Suprapubic skin (tissue), 4 donors: ENCODE measurements at regions not wholly inside any gene's neighbourhood (a gene's known extent, or its start where the extent isn't known, plus 50 kb on each side); places are given as distances from the start of the nearest gene placed in this dataset.

Experiments used
- DNase-seq, 2 donors: peaks; one replicate each; pipeline ENCODE4 v3.0.0-alpha.2; 2019; ENCODE audit warnings: low spot score in 2 of 2
- H3K27ac ChIP-seq: fragments of 200-600 bp; sonication (generic); one replicate; pipeline ENCODE4 v1.5.1; 2019
- H3K27me3 ChIP-seq: fragments of 200-600 bp; sonication (generic); one replicate; pipeline ENCODE4 v1.5.1; 2019
- H3K36me3 ChIP-seq: fragments of 200-600 bp; sonication (generic); one replicate; pipeline ENCODE4 v1.5.1; 2019
- H3K4me1 ChIP-seq: fragments of 200-600 bp; sonication (generic); one replicate; pipeline ENCODE4 v1.5.1; 2019
- H3K4me3 ChIP-seq: fragments of 200-600 bp; sonication (generic); one replicate; pipeline ENCODE4 v1.5.1; 2019; ENCODE audit warnings: mild to moderate bottlenecking
- H3K9me3 ChIP-seq: fragments of 200-600 bp; sonication (generic); one replicate; pipeline ENCODE4 v1.5.1; 2019
- EP300 ChIP-seq: sonication (generic); formaldehyde crosslinking; IDR thresholded peaks from one replicate; pipeline ENCODE4 v1.6.1; 2017; ENCODE audit warnings: antibody characterized with exemption
- POLR2A ChIP-seq, 2 donors: fragments of 450-650 bp; IDR thresholded peaks; one replicate each; pipeline ENCODE4 v1.6.1; 2017; ENCODE audit warnings: antibody characterized with exemption in 2 of 2, mild to moderate bottlenecking in 2 of 2, moderate library complexity in 2 of 2
- POLR2AphosphoS5 ChIP-seq, 3 donors: sonication (generic); formaldehyde crosslinking; IDR thresholded peaks; one replicate each; pipeline ENCODE4 v1.6.1; 2017; ENCODE audit warnings: antibody characterized with exemption in 3 of 3
- WGBS: methylation state at CpG from one replicate; pipeline ENCODE4 v1.1.5; 2018; 5-methylcytosine and 5-hydroxymethylcytosine counted together
- TF ChIP-seq, protein P1 (sequence below), 2 donors: fragments of 200-600 bp in 1 of 2; fragments of 450-650 bp in 1 of 2; sonication (generic) in 1 of 2; IDR thresholded peaks; one replicate each; pipeline ENCODE4 v1.5.1; 2016 to 2019; ENCODE audit warnings: antibody characterized with exemption in 2 of 2, mild to moderate bottlenecking in 1 of 2, moderate library complexity in 1 of 2

GRCh38 chr3:110903771-110904519 is 167.7 kb upstream of the NECTIN3 start:
- no peaks in the 10 kb centered on the region for H3K27me3 ChIP-seq
- H3K4me3 ChIP-seq, result no peak overlapping the region
- TF ChIP-seq, protein P1, sequence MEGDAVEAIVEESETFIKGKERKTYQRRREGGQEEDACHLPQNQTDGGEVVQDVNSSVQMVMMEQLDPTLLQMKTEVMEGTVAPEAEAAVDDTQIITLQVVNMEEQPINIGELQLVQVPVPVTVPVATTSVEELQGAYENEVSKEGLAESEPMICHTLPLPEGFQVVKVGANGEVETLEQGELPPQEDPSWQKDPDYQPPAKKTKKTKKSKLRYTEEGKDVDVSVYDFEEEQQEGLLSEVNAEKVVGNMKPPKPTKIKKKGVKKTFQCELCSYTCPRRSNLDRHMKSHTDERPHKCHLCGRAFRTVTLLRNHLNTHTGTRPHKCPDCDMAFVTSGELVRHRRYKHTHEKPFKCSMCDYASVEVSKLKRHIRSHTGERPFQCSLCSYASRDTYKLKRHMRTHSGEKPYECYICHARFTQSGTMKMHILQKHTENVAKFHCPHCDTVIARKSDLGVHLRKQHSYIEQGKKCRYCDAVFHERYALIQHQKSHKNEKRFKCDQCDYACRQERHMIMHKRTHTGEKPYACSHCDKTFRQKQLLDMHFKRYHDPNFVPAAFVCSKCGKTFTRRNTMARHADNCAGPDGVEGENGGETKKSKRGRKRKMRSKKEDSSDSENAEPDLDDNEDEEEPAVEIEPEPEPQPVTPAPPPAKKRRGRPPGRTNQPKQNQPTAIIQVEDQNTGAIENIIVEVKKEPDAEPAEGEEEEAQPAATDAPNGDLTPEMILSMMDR (IDR thresholded peaks at IDR 0.05), result no peak
- TF ChIP-seq POLR2AphosphoS5 (IDR thresholded peaks at IDR 0.05) (no peak), POLR2A (IDR thresholded peaks at IDR 0.05) (no peak)
- H3K36me3 ChIP-seq, result no peaks in the 10 kb centered on the region
- H3K4me1 ChIP-seq, result no peaks in the 10 kb centered on the region
- H3K27ac ChIP-seq, result no peak overlapping the region
- no peaks in the 10 kb centered on the region for H3K9me3 ChIP-seq
- WGBS, result 46% methylated on average over 4 of the region's 4 CpGs
- no peak for DNase-seq

DNA sequence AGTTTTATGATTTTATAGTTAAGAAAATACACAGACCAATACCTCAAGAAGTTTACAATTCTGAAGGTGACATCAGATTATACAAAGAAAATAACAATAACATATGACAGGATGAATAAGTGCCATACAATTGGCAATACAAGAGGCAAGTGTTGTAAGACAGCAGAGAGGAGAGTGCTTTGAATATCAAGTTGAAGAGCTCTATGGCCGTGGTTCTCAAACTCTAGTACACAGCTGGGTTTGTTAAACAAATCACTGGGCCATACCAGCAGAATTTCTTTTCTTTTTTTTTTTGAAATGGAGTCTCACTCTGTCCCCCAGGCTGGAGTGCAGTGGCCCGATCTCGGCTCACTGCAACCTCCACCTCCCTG is 167.1 kb upstream of the NECTIN3 start:
- 81% methylated on average over 3 of the region's 3 CpGs for WGBS
- DNase-seq, result no peak
- Histone ChIP-seq H3K36me3 (no peaks in the 10 kb centered on the region), H3K27ac (no peak overlapping the region), H3K4me3 (no peak overlapping the region), H3K4me1 (no peaks in the 10 kb centered on the region), H3K27me3 (no peaks in the 10 kb centered on the region), H3K9me3 (no peaks in the 10 kb centered on the region)
- TF ChIP-seq POLR2A (IDR thresholded peaks at IDR 0.05), result no peak
- no peak for TF ChIP-seq POLR2AphosphoS5 (IDR thresholded peaks at IDR 0.05)
- TF ChIP-seq, protein P1 (IDR thresholded peaks at IDR 0.05), result no peak
- TF ChIP-seq EP300, result no peak

- 68% methylated on average over 1 of the region's 1 CpG for WGBS
Measured at GRCh38 chr3:110905121-110905520, 166.5 kb upstream of the NECTIN3 start.

GRCh38 chr3:110909839-110910238 is 161.8 kb upstream of the NECTIN3 start:
- Histone ChIP-seq H3K4me1 (no peaks in the 10 kb centered on the region), H3K27ac (no peak overlapping the region), H3K27me3 (no peaks in the 10 kb centered on the region), H3K4me3 (no peak overlapping the region), H3K36me3 (no peaks in the 10 kb centered on the region), H3K9me3 (no peaks in the 10 kb centered on the region)
- no peak for TF ChIP-seq POLR2AphosphoS5 (IDR thresholded peaks at IDR 0.05)
- TF ChIP-seq POLR2A (IDR thresholded peaks at IDR 0.05), result no peak
- TF ChIP-seq, protein P1 (IDR thresholded peaks at IDR 0.05), result no peak
- TF ChIP-seq EP300, result no peak
- WGBS, result 68% methylated on average over 2 of the region's 2 CpGs
- DNase-seq, result no peak

More at GRCh38 chr3:110905121-110905520, 166.5 kb upstream of the NECTIN3 start:
- Histone ChIP-seq H3K4me3 (no peak overlapping the region), H3K4me1 (no peaks in the 10 kb centered on the region), H3K27ac (no peak overlapping the region), H3K9me3 (no peaks in the 10 kb centered on the region), H3K27me3 (no peaks in the 10 kb centered on the region), H3K36me3 (no peaks in the 10 kb centered on the region)
- TF ChIP-seq POLR2AphosphoS5 (IDR thresholded peaks at IDR 0.05) (no peak), POLR2A (IDR thresholded peaks at IDR 0.05) (no peak), EP300 (no peak)
- TF ChIP-seq, protein P1 (IDR thresholded peaks at IDR 0.05), result no peak
- DNase-seq, result no peak

GRCh38 chr3:110910346-110910955 is 161.2 kb upstream of the NECTIN3 start:
- no peaks in the 10 kb centered on the region for H3K4me1 ChIP-seq
- 54% methylated on average over 4 of the region's 4 CpGs for WGBS
- DNase-seq, result no peak
- no peak overlapping the region for H3K27ac ChIP-seq
- no peaks in the 10 kb centered on the region for H3K36me3 ChIP-seq
- no peaks in the 10 kb centered on the region for H3K27me3 ChIP-seq
- no peak overlapping the region for H3K4me3 ChIP-seq
- TF ChIP-seq, protein P1 (IDR thresholded peaks at IDR 0.05), result no peak
- TF ChIP-seq POLR2AphosphoS5 (IDR thresholded peaks at IDR 0.05), result no peak
- TF ChIP-seq EP300, result no peak
- no peak for TF ChIP-seq POLR2A (IDR thresholded peaks at IDR 0.05)
- H3K9me3 ChIP-seq, result no peaks in the 10 kb centered on the region
